NCI-H1417 (cell line): ENCODE measurements at regions not wholly inside any gene's neighbourhood (a gene's known extent, or its start where the extent isn't known, plus 50 kb on each side); places are given as distances from the start of the nearest gene placed in this dataset.
A peak's percentile ranks its signal among the peaks of the same experiment; 100 is the strongest.

Experiments used
- DNase-seq, 3 experiments: peaks; one replicate each; lab custom pipeline; 2025; lab: John Stamatoyannopoulos, UW

DNA sequence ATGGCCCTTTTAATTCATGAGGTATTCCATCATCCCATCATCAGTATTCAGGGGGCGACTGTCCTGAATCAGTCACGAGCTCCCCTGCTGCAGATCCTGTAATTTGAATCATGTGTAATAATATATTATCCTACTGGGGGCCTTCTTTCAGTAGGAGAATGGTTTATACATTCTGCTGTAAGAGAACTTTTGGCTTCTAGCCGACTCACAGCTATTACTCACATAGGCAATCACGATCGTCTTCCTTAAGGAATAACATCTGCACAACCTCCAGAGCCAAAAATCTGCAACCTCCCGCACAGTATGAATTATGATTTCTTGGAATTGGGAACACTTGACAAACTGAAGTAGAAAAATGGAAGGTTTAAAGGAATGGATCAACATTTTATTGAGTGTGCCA lies 343.0 kb downstream of the USP25 start:
- DNase-seq, result no peak

DNA sequence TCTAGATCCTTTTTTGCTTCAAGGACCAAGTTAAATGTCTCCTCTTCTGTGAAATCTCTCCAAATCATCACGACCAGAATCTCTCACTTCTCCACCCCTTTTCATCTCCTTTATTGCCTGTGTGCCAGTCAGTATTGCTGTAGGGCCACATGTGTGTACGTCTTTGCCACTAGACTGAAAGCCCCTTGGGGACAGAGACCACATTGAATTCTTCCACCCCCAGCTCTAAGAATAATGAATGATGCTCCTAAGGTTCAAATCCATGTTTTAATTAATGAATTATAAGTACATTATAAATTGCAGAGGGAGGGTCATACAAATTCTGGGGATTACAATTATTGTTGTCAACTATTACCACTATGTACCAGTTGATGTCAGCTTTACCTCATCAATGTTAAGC lies 343.8 kb downstream of the USP25 start:
- no peak for DNase-seq

DNA sequence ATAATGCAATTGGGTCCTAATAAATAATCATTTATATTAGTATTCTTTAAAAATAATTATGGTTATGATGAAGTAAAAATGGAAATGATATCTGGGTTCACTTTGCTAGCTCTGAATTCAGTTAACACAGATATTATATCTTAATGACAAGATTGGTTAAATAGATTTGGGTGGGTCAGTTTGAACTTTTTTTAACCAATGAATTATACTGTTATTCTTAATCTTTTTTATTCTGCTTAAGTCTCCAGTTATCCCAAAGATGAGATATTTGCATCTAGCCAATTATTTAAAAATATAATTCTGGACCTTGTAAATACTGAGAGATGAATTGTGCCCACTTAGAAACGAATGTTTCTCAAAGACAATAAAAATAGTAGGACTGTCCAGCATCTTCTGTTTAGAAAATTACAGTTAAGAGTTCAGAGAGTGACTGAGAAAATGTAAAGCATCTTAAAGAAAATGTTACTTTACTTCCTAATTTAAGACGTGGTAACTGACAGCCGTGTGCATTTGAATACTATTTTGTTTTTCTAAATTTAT lies 345.2 kb downstream of the USP25 start:
- DNase-seq, result no peak

DNA sequence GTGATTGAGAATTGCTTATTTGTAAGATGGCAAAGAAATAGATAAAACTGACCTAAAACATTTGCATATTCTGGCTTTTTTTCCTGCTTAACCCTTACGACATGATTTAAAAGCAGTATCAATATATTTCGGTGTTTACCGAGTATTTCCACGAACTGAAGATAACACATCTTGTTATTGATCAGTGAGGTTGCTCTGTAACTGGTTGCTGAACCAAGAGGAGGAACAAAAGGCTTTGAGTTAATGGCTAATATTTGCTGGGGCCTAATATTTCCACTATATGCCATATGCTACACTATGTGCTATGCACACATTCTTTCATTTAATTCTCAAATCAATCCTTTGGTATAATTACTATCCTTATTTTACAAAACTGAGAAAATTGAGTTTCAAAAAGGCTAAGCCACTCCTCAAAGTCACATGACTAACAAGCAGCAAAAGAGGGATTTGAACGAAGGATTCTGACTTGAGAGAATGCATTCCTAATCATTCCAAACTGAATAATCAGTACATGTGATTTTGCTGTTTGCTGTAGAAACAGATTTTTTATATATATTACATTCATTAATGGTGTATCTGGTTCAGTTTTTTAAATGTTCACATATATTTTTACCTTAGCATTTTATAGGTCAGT lies 346.0 kb downstream of the USP25 start:
- DNase-seq, result no peak

DNA sequence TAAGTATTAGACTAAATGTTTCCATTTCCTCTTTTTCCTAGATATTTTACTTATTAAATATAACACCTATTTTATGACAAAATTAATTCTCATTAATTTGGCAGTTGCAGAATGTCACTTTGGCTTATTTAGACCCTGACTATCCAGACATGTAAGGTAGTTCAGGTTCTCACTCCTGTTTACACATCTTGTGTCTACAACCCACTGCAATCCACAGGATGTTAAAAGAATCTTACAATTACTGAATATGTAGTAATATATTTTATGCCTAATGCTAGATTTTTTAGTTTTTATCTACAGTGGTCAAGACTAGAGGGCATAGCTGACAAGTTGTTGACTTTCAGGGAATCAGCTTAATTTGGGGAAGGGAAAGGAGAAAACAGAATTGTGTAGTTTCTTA lies 346.7 kb downstream of the USP25 start:
- no peak for DNase-seq

DNA sequence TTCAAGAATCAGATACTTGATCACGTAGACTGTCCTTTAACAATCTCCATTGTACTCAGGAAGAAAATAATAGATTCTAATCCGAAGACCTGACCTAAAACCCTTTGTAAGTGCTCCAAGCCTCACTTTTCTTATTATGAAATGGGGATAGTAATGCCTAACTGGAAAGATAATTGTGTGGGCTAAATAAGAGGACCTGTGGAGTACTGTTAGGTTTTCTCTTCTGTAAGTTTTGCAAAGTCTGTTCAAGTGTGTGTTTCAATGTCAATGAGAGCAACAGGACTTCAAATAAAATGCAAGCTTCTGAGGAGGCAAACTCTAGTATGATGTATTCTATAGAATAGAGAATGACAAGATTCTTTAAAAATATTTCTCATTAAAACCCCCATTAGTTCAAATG lies 348.6 kb downstream of the USP25 start:
- no peak for DNase-seq

- DNase-seq, result peak in 2 of 3 experiments; percentile 28 to 58
These were observed 350.0 kb downstream of the USP25 start for GRCh38 chr21:16079830-16080229.

GRCh38 chr21:16081304-16081703 lies 351.5 kb downstream of the USP25 start:
- no peak for DNase-seq

- DNase-seq, result peak in 2 of 3 experiments; percentile 40 to 50
These were observed 352.4 kb downstream of the USP25 start for GRCh38 chr21:16082038-16082816.

DNA sequence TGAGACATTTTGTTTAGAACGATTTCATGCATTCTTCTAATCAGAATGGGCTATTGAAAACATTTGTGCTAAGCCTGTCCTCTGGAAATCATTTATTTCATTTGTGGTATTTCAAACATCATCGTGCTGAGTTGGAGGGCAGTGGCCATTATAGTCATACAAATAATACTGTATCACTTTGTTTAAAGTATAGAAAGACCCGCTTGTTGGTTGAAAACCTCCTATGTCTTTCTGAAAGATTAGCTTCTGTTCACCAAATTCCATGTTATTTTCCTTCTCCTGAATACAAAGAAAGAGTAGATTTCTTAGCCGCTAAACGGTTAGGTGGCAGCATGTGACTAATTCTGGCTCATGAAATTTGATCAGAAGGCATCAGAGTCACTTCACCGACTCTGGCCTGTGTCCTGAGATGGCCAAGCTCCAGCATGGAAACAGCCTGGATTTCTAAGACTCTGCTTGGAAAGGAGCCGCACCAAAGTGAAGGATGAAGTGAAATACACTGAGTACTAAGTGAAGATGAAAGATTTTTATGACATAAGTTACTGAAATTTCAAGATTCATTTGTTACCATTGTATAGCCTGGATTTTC lies 355.1 kb downstream of the USP25 start:
- DNase-seq, result peak in 1 of 3 experiments; percentile 5

DNA sequence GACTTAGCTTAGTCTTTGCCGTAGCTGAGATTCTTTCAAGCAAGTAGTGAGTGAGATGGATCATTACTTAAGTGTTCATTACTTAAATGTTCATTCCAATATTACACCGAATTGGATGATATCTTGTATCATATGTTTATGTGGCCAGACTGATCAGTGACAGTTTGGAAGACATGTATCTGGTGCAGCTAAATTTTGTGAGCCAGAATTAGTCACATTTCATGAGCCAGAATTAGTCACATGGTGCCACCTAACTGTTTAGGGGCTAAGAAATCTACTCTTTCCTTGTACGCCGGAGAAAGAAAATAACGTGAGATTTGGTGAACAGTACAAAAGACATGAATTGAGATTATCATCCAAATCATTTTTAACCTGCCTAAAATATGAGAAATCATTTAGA lies 355.6 kb downstream of the USP25 start:
- no peak for DNase-seq

DNA sequence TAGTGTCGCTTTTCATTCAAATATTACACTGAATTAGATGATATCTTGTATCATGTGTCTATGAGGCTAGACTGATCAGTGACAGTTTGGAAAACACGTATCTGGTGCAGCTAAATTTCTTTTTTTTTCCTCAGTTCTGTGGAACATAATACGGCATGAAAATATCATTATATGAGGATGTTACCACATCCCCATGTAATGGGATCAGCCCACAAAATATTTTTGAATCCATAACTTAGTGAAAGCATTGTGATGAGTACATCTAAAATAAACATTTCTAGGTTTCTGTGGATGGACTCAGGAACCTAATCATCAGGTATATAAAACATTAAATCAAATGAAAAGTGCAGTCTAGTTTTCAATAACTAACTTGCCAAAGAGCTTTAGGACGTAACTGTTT lies 356.3 kb downstream of the USP25 start:
- DNase-seq, result no peak

DNA sequence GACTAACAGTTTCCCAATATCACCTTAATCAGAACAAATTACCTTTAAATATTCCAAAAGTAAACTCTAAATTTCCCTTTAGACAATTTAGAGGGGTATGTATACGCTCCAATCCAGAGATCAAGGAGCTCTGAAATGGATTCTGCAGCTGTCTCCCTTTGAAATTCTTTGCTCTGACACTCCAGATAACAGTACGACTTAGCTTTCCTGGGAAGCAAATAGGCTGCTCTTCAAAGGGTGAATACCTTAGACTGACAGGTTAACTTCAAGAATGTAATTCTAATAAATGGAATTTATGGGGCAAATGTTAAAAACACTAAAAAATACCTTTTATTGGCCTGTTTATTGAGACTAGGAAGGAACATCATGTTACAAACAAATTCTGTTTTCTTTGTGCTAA lies 357.2 kb downstream of the USP25 start:
- DNase-seq, result no peak

DNA sequence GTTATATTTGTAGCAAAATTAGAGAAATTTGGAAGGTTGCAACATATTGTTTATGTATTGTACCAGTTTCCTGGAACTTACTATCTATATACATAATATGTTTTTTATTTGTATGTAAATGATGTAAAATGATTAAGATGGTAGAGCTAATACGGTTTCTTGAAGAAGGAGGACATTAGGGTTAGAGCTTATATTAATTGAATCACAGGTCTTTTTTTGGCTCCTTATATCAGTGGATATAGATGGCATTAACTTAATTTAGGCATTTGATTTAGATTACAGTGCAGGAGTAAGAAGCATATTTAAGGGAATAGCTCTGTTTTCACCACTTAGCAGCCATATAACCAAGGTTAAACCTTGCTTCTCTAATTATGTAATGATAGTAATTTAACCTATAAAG lies 357.7 kb downstream of the USP25 start:
- no peak for DNase-seq

DNA sequence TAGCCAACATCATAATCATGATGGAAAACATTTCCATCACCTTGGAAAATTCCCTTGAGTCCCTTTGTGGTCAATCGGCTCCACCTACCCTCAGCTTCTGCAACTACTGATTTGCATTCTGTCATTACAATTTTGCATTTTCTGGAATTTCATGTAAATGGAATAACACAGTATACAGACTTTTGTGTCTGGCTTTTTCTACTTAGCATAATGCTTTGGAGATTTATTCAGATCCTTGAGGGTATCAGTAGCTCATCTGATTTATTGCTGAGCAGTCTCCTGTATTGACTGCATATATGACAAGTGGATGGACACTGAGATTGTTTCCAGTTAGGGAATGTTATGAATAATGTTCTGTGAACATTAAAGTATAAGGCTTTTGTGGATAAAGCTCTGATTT lies 358.3 kb downstream of the USP25 start:
- DNase-seq, result no peak

DNA sequence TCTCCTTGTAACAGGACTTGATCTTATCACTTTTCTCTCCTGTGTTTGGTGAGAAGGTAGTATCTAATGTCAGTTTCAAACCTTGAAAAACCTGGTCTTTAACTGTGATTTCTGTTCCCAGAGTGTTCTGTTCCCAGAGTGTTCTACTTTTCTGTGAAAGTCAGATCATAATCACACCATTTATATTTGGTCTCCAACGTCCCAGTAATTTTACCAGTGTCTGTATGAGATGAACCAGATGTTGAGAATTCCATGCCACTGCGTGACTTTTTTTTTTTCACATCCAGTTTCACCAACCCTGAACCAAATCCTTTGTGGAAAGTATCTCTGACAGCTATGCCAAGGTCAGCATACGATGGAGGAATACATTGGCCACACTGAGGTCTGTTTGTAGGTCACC lies 365.2 kb downstream of the USP25 start:
- DNase-seq, result no peak

- no peak for DNase-seq
These were observed 367.2 kb downstream of the USP25 start for GRCh38 chr21:16096988-16097387.

GRCh38 chr21:16102113-16102512 lies 372.3 kb downstream of the USP25 start:
- no peak for DNase-seq

DNA sequence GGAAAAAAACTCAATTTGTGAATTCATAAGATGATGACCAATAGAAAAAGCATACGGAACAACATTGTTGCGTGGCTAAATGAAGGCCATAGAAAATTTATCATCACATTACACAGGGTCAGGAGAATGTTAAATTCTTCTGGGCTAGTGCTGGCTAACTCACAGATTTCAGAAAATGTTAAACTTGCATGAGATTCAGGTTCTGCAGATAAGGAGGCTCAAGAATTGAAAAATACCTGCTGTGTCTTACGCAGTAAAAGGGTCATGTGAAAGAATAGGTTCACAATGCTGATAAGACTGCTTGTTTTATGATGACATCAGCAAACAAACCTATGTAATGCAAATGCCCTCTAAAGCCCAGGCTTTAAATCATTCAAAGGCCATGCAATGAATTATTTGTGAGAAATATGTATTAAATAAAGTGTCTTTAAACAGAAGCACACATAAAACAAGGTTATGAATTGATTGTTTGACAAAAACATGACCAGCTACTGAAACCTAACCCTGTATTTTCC lies 378.8 kb downstream of the USP25 start:
- no peak for DNase-seq

DNA sequence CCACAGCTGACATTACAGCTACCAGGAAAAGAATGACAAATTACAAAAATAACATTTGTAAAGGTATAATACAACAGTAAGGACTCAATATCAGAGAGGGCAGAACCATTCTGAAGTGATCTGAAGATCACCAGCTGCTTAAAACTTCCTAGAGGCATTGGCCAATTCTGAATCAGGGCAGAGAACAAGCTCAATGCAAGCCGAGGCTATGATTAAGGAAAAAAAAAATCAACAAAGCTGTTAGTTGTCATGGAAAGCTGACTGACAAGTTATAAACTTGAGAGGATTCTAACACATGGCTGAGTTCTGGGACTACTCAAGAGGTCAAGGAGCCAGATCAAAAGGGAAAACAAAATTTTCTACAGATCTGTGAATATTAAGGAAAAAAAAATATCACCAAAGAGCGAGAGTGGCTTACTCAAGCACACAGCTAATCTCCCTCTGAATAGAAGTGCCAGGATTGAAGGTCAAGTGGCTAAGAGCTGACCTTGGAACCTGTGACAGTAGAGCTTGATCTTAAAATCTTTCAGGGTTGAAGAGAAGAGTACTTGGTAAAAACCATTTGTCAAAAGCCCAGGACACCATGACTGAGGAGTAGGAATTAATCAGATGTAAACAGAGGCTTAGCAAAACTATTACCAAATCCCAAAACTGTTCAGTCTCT lies 383.4 kb downstream of the USP25 start:
- peak in 1 of 3 experiments; percentile 32 for DNase-seq

DNA sequence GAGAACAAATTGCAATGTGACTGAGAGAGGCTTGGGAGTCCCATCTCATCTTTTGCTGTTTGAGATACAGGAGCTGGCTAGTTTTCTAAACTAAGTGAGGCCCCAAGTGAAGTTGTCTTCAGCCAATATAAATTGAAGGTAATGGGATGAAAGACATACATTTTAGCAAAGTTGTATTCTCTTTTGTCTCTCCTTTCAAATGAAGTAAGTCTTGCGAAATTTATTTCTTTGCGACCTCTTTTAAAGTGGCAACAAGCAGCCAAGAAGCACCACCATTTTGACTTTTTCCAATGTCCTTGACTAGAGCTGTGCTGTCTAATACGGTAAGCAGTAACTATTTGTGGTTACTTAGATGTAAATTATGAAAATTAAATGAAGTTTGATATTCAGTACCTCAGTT lies 385.7 kb downstream of the USP25 start:
- DNase-seq, result no peak

DNA sequence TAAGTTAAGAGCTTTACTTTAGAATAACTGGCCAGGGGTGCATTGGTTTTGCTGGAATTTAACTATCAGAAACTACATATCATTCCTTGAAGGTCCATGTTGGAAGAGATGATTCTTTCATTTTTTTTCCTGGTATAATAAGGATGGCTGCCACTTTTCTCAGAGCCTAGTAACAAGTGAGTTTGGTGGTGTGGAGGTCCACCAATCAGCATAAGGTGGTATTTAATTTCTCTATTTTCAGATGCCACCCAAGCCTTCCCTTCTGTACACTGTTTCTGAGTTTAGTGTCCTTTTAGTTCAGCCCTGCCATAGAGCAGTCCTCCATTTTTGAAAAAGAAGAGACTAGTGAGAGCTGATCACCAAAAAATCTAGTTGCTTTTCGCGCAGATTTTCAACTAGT lies 386.3 kb downstream of the USP25 start:
- DNase-seq, result no peak
